ENCODE measurements at regions not wholly inside any gene's neighbourhood (a gene's known extent, or its start where the extent isn't known, plus 50 kb on each side); places are given as distances from the start of the nearest gene placed in this dataset.

DNA sequence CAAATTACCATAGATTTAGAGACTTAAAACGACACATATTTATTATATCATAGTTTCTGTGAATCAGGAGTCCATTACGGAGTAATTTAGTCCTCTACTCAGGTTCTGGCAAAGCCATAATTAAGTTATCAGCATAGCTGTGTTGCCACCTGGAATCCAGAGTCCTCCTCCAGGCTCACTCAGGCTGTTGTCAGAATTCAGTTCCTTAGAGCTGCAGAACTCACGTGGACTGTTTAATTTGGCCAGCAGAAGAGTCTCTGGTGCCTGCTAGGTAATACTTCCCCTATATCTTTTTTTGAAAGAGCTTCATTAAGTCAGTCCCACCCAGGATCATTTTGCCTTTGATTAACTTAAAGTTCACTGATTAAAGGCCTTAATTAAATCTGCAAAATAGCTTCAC is 891.5 kb downstream of the SUCLG1 start:
- no peak for DNase-seq (ENCODE audit: extremely low spot score)
- CTCF ChIA-PET, result interaction anchor here (1.0 kb wide), 1 partner anchor 35 kb away, joined by 3 read pairs; no protein-coding TSS in a partner anchor
- TF ChIP-seq, protein P1, sequence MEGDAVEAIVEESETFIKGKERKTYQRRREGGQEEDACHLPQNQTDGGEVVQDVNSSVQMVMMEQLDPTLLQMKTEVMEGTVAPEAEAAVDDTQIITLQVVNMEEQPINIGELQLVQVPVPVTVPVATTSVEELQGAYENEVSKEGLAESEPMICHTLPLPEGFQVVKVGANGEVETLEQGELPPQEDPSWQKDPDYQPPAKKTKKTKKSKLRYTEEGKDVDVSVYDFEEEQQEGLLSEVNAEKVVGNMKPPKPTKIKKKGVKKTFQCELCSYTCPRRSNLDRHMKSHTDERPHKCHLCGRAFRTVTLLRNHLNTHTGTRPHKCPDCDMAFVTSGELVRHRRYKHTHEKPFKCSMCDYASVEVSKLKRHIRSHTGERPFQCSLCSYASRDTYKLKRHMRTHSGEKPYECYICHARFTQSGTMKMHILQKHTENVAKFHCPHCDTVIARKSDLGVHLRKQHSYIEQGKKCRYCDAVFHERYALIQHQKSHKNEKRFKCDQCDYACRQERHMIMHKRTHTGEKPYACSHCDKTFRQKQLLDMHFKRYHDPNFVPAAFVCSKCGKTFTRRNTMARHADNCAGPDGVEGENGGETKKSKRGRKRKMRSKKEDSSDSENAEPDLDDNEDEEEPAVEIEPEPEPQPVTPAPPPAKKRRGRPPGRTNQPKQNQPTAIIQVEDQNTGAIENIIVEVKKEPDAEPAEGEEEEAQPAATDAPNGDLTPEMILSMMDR (IDR thresholded peaks at IDR 0.05; ENCODE audit: control extremely low read depth, extremely low read depth, low read depth, missing control alignments), result no peak
- POLR2A ChIA-PET, result no interaction called here

DNA sequence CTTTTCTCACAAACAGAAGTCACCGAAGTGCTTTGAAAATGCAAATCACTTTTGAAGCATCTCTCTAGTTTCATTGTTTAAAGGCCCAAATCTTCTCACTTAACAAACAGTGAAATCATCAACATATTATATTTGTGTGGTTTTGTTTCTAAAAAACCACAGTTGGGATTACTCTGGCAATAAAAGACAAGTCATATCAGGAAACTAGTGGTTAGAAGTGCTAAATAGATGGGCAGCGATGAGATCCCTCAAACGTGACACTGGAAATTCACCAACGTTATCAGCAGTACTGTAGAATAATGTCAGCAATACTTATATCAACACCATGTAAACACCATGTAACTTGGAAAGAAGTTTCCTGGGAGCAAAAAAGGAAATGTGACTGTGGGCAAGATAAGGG is 893.5 kb downstream of the SUCLG1 start:
- ChIA-PET CTCF (interaction anchor here (1.7 kb wide), 1 partner anchor 48 kb away, joined by 4 read pairs; no protein-coding TSS in a partner anchor), POLR2A (no interaction called here)
- DNase-seq (ENCODE audit: extremely low spot score), result no peak
- TF ChIP-seq, protein P1 (IDR thresholded peaks at IDR 0.05; ENCODE audit: control extremely low read depth, extremely low read depth, low read depth, missing control alignments), result no peak

DNA sequence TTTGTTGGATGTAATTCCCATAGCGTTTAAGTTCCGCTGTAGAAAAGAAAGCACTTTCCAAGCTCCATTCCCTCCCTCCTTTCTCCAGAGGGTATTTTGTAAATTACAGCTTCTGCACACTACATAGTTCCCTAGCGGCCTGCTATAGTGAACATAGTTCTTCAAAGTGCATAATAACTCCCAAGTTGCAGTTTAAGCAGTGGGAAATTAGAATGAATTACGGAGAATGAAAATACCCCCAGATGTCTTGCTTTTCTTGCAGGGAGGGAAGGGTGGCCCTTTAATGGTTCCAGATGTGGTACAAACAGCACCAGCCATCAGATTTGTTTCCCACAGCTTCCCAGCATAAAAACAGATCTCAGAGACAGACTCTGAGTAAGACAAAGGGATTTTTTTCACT is 893.9 kb downstream of the SUCLG1 start:
- DNase-seq (ENCODE audit: extremely low spot score), result no peak
- ChIA-PET POLR2A (no interaction called here), CTCF (interaction anchor here (1.7 kb wide), 1 partner anchor 48 kb away, joined by 4 read pairs; no protein-coding TSS in a partner anchor)
- TF ChIP-seq, protein P1 (IDR thresholded peaks at IDR 0.05; ENCODE audit: control extremely low read depth, extremely low read depth, low read depth, missing control alignments), result no peak

DNA sequence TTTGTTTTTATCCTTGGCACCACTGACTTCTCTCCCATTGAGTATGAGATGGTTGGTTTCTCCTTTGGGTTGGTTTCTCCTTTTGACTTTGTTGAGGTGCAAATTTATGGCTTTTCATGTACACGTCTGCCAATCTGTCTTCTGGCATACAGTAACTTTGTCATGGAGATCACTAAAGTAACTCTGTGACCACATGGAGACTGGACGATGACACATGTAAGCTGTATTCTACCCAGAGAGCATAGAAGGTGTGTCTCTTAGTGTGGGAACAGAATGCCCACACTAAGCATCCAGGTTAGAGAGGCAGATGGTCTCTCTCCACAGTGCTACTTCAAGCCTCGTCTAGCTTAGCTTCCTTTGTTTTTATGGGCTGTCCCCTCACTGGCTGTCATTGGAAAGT is 897.5 kb downstream of the SUCLG1 start:
- POLR2A ChIA-PET, result no interaction called here
- no peak for DNase-seq (ENCODE audit: extremely low spot score)
- CTCF ChIA-PET, result no interaction called here
- TF ChIP-seq, protein P1 (IDR thresholded peaks at IDR 0.05; ENCODE audit: control extremely low read depth, extremely low read depth, low read depth, missing control alignments), result no peak

DNA sequence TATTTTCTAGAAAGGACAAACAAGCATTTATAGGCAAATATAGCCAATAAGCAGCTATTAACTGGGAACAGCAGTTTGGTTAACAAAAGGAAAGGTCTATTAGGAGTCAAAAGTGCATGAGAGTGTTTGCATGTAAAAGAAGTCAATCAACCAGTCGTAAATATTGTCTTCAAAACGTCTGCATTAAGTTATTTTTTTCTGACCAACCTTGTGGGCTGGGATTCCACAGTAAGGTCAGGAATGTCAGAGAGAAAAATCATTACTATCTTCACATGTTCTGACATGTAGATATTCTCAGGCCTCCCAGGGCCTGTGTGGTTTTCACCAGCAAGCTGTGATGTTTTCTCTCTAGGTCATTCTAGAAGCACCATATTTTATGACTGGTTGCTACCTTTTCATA is 922.5 kb downstream of the SUCLG1 start:
- TF ChIP-seq, protein P1 (IDR thresholded peaks at IDR 0.05; ENCODE audit: control extremely low read depth, extremely low read depth, low read depth, missing control alignments), result no peak
- no peak for DNase-seq (ENCODE audit: extremely low spot score)
- ChIA-PET POLR2A (no interaction called here), CTCF (no interaction called here)

DNA sequence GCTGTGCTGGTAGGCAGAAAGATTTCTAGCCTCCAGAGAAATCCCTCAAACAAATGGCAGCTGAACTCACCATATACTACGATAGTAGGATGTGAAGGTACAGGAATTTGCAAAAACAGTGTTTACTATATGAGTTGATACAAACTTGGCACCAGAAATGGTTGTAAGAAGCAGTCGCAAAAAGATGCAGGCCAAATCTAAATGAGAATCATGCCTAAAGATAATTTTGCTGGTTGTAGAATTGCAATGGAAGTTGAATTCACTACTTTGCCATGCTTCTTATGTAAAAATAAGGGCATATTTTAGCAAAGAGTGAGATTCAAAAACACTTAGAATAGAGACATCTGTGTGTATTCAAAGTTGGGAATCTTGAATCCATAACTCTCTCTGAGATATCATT is 924.7 kb downstream of the SUCLG1 start:
- CTCF ChIA-PET, result interaction anchor here (1.2 kb wide), 1 partner anchor 17 kb away, joined by 3 read pairs; no protein-coding TSS in a partner anchor

More for the DNA sequence above, 924.7 kb downstream of the SUCLG1 start:
- POLR2A ChIA-PET, result no interaction called here
- TF ChIP-seq, protein P1 (IDR thresholded peaks at IDR 0.05; ENCODE audit: control extremely low read depth, extremely low read depth, low read depth, missing control alignments), result no peak
- DNase-seq (ENCODE audit: extremely low spot score), result no peak
